ENCODE measurements at regions not wholly inside any gene's neighbourhood (a gene's known extent, or its start where the extent isn't known, plus 50 kb on each side); places are given as distances from the start of the nearest gene placed in this dataset.

- TF ChIP-seq NR3C1 (CRISPR knock-in tag; conservative IDR thresholded peaks at IDR 0.05; ENCODE audit: low read depth) (no peak), ZNF121 (CRISPR knock-in tag; IDR thresholded peaks at IDR 0.05) (no peak), TEAD4 (CRISPR knock-in tag; IDR thresholded peaks at IDR 0.05) (no peak), CTCF (IDR thresholded peaks at IDR 0.05) (no peak), NR2C2 (CRISPR knock-in tag; IDR thresholded peaks at IDR 0.05) (no peak), USF2 (CRISPR knock-in tag; IDR thresholded peaks at IDR 0.05) (no peak), ZNF317 (CRISPR knock-in tag; IDR thresholded peaks at IDR 0.05; ENCODE audit: borderline replicate concordance, low read depth) (no peak), ZSCAN18 (CRISPR knock-in tag; IDR thresholded peaks at IDR 0.05) (no peak), ATF2 (CRISPR knock-in tag; IDR thresholded peaks at IDR 0.05; ENCODE audit: borderline replicate concordance, low read depth) (no peak), FOXJ3 (CRISPR knock-in tag; IDR thresholded peaks at IDR 0.05; ENCODE audit: borderline replicate concordance) (no peak), CREB1 (CRISPR knock-in tag; IDR thresholded peaks at IDR 0.05) (no peak), HMGA2 (CRISPR knock-in tag; IDR thresholded peaks at IDR 0.05) (no peak), ATF3 (CRISPR knock-in tag; conservative IDR thresholded peaks at IDR 0.05) (no peak), GABPB1 (CRISPR knock-in tag; IDR thresholded peaks at IDR 0.05) (no peak)
Measured at GRCh38 chr5:143524338-143524945, 121.0 kb upstream of the NR3C1 start.
